ENCODE measurements at regions not wholly inside any gene's neighbourhood (a gene's known extent, or its start where the extent isn't known, plus 50 kb on each side); places are given as distances from the start of the nearest gene placed in this dataset.

DNA sequence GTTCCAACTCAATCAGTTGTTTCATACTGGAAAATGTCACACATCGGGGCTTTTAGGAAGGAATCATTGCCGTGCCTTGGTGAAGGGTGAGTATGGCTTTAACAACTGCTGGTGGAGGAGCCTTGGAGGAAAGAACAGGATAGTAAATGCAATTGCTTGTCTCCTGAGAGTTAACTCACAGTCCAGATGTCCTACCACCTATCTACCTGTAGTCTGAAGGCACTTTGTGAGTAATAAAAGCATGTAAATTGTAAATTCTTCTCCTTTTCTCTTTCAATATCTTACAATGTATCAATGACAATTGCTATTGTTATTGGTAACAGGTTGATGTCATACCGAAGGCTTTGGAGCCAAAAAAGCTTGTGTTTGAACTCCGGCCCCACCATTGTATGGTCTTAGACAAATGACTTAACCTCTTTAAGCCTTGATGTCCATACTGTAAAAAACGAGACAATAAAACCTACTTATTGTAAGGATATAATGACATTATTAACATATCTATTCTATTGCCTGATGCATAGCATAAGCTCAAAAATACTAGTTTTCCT lies 397.4 kb downstream of the ADAMTS20 start:
- ChIA-PET POLR2A (no interaction called here), CTCF (interaction anchor here (0.7 kb wide), 2 partner anchors 61 to 182 kb away, joined by 3 to 4 read pairs; no protein-coding TSS in a partner anchor)
- no peak overlapping the region for H3K27ac ChIP-seq (ENCODE audit: extremely low read depth, low read depth, low read length)
- TF ChIP-seq ZNF184 (tag by site-specific recombination; IDR thresholded peaks at IDR 0.05) (no peak), ZIC2 (tag by site-specific recombination; IDR thresholded peaks at IDR 0.05) (no peak), ZNF157 (tag by site-specific recombination; IDR thresholded peaks at IDR 0.05) (no peak), ZNF560 (tag by site-specific recombination; IDR thresholded peaks at IDR 0.05; ENCODE audit: borderline replicate concordance) (no peak), BCL11A (tag by site-specific recombination; IDR thresholded peaks at IDR 0.05; ENCODE audit: low read depth) (no peak), ZNF768 (tag by site-specific recombination; IDR thresholded peaks at IDR 0.05) (no peak), ZNF174 (tag by site-specific recombination; IDR thresholded peaks at IDR 0.05) (no peak), GLI2 (tag by site-specific recombination; IDR thresholded peaks at IDR 0.05; ENCODE audit: borderline replicate concordance, low read depth) (no peak), ZNF274 (IDR thresholded peaks at IDR 0.05; ENCODE audit: low read length) (no peak), ZNF274 (tag by site-specific recombination; IDR thresholded peaks at IDR 0.05; ENCODE audit: borderline replicate concordance) (no peak), HOXD13 (CRISPR knock-in tag; IDR thresholded peaks at IDR 0.05; ENCODE audit: borderline replicate concordance) (no peak)
- TF ChIP-seq, protein P1, sequence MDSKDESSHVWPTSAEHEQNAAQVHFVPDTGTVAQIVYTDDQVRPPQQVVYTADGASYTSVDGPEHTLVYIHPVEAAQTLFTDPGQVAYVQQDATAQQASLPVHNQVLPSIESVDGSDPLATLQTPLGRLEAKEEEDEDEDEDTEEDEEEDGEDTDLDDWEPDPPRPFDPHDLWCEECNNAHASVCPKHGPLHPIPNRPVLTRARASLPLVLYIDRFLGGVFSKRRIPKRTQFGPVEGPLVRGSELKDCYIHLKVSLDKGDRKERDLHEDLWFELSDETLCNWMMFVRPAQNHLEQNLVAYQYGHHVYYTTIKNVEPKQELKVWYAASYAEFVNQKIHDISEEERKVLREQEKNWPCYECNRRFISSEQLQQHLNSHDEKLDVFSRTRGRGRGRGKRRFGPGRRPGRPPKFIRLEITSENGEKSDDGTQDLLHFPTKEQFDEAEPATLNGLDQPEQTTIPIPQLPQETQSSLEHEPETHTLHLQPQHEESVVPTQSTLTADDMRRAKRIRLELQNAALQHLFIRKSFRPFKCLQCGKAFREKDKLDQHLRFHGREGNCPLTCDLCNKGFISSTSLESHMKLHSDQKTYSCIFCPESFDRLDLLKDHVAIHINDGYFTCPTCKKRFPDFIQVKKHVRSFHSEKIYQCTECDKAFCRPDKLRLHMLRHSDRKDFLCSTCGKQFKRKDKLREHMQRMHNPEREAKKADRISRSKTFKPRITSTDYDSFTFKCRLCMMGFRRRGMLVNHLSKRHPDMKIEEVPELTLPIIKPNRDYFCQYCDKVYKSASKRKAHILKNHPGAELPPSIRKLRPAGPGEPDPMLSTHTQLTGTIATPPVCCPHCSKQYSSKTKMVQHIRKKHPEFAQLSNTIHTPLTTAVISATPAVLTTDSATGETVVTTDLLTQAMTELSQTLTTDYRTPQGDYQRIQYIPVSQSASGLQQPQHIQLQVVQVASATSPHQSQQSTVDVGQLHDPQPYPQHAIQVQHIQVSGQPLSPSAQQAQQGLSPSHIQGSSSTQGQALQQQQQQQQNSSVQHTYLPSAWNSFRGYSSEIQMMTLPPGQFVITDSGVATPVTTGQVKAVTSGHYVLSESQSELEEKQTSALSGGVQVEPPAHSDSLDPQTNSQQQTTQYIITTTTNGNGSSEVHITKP (tag by site-specific recombination; IDR thresholded peaks at IDR 0.05) = no peak
- TF ChIP-seq, protein P2, sequence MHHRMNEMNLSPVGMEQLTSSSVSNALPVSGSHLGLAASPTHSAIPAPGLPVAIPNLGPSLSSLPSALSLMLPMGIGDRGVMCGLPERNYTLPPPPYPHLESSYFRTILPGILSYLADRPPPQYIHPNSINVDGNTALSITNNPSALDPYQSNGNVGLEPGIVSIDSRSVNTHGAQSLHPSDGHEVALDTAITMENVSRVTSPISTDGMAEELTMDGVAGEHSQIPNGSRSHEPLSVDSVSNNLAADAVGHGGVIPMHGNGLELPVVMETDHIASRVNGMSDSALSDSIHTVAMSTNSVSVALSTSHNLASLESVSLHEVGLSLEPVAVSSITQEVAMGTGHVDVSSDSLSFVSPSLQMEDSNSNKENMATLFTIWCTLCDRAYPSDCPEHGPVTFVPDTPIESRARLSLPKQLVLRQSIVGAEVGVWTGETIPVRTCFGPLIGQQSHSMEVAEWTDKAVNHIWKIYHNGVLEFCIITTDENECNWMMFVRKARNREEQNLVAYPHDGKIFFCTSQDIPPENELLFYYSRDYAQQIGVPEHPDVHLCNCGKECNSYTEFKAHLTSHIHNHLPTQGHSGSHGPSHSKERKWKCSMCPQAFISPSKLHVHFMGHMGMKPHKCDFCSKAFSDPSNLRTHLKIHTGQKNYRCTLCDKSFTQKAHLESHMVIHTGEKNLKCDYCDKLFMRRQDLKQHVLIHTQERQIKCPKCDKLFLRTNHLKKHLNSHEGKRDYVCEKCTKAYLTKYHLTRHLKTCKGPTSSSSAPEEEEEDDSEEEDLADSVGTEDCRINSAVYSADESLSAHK (tag by site-specific recombination; IDR thresholded peaks at IDR 0.05) = no peak
- TF ChIP-seq, protein P3, sequence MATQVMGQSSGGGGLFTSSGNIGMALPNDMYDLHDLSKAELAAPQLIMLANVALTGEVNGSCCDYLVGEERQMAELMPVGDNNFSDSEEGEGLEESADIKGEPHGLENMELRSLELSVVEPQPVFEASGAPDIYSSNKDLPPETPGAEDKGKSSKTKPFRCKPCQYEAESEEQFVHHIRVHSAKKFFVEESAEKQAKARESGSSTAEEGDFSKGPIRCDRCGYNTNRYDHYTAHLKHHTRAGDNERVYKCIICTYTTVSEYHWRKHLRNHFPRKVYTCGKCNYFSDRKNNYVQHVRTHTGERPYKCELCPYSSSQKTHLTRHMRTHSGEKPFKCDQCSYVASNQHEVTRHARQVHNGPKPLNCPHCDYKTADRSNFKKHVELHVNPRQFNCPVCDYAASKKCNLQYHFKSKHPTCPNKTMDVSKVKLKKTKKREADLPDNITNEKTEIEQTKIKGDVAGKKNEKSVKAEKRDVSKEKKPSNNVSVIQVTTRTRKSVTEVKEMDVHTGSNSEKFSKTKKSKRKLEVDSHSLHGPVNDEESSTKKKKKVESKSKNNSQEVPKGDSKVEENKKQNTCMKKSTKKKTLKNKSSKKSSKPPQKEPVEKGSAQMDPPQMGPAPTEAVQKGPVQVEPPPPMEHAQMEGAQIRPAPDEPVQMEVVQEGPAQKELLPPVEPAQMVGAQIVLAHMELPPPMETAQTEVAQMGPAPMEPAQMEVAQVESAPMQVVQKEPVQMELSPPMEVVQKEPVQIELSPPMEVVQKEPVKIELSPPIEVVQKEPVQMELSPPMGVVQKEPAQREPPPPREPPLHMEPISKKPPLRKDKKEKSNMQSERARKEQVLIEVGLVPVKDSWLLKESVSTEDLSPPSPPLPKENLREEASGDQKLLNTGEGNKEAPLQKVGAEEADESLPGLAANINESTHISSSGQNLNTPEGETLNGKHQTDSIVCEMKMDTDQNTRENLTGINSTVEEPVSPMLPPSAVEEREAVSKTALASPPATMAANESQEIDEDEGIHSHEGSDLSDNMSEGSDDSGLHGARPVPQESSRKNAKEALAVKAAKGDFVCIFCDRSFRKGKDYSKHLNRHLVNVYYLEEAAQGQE (tag by site-specific recombination; IDR thresholded peaks at IDR 0.05) = no peak
- TF ChIP-seq, protein P4, sequence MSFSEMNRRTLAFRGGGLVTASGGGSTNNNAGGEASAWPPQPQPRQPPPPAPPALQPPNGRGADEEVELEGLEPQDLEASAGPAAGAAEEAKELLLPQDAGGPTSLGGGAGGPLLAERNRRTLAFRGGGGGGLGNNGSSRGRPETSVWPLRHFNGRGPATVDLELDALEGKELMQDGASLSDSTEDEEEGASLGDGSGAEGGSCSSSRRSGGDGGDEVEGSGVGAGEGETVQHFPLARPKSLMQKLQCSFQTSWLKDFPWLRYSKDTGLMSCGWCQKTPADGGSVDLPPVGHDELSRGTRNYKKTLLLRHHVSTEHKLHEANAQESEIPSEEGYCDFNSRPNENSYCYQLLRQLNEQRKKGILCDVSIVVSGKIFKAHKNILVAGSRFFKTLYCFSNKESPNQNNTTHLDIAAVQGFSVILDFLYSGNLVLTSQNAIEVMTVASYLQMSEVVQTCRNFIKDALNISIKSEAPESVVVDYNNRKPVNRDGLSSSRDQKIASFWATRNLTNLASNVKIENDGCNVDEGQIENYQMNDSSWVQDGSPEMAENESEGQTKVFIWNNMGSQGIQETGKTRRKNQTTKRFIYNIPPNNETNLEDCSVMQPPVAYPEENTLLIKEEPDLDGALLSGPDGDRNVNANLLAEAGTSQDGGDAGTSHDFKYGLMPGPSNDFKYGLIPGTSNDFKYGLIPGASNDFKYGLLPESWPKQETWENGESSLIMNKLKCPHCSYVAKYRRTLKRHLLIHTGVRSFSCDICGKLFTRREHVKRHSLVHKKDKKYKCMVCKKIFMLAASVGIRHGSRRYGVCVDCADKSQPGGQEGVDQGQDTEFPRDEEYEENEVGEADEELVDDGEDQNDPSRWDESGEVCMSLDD (tag by site-specific recombination; IDR thresholded peaks at IDR 0.05) = no peak
- TF ChIP-seq, protein P5, sequence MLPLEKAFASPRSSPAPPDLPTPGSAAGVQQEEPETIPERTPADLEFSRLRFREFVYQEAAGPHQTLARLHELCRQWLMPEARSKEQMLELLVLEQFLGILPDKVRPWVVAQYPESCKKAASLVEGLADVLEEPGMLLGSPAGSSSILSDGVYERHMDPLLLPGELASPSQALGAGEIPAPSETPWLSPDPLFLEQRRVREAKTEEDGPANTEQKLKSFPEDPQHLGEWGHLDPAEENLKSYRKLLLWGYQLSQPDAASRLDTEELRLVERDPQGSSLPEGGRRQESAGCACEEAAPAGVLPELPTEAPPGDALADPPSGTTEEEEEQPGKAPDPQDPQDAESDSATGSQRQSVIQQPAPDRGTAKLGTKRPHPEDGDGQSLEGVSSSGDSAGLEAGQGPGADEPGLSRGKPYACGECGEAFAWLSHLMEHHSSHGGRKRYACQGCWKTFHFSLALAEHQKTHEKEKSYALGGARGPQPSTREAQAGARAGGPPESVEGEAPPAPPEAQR (tag by site-specific recombination; IDR thresholded peaks at IDR 0.05) = no peak
- H3K36me3 ChIP-seq (ENCODE audit: control insufficient read depth in 2 of 2, insufficient read depth in 1 of 2, low read length in 2 of 2) = no peaks in the 10 kb centered on the region
- no peak overlapping the region for H3K4me3 ChIP-seq (ENCODE audit: low read depth, low read length)
- no peaks in the 10 kb centered on the region for H3K4me1 ChIP-seq (ENCODE audit: control insufficient read depth, insufficient read depth, low read length)
- H3K9me3 ChIP-seq (ENCODE audit: control insufficient read depth, insufficient read depth, low read depth, low read length) = no peaks in the 10 kb centered on the region
